GM04504 (cell line): ENCODE measurements at regions not wholly inside any gene's neighbourhood (a gene's known extent, or its start where the extent isn't known, plus 50 kb on each side); places are given as distances from the start of the nearest gene placed in this dataset.
"Not testable (repeated sequence)": the region's sequence is repeated elsewhere in the genome, so short reads cannot be mapped to it uniquely, and the experiment has no call there.

Source experiments
- DNase-seq: peaks from one replicate; pipeline ENCODE4 v3.0.0-alpha.2; 2012; ENCODE audit warnings: low read depth

DNA sequence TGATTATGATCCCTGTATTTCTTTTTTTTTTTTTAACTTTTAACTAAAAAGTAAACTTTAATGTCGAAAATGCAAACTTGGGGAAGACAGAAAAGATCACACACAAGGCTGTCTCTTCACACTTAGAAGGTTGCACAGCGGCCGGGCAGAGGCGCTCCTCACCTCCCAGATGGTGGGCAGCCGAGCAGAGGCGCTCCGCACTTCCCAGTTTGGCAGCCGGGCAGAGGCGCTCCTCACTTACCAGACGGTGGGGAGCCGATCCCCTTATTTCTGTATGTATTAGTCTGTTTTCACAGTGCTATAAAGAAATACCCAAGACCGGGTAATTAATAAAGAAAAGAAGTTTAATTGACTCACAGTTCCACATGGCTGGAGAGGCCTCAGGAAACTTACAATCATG is 805.6 kb upstream of the SPRY2 start:
- DNase-seq, result not testable (repeated sequence)

GRCh38 chr13:81142306-81142999 is 801.5 kb upstream of the SPRY2 start:
- DNase-seq, result no peak

DNA sequence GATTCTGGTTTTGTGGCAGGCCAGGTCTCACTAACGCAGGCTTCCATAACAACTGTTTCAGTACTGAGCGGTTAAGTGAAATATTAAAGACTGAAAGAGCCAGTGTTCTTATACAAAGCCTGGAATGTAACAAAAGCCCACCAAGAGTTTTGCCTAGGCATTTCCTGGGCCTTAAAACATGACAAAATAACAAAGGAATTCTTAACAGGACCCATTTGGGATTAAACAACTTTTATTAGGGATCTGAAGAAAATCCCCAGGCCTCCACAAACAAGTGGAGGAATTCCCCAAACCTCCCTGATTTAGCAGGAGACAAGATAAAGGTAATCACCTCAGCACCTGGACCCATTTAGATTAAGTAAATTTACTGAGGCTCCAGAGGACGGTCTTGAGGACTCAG is 799.7 kb upstream of the SPRY2 start:
- no peak for DNase-seq

DNA sequence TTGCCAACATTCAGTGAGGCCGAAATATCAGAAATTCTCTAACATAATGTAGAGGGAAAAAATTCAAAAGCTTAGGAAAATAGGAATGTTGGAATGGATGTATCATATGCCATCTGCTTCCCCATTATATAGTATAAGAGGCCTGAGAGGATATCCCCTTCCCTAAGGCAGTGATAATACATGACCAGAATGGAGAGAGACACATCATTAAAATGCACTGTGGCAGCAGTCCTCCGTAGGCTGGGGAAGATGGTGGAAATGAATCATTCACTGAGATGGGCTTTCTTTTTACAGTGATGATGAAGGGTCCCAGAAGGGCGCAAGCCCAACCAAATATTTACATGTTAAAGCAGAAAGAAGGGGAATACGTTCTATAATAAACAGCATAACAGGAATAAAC is 799.1 kb upstream of the SPRY2 start:
- DNase-seq, result no peak

GRCh38 chr13:81138353-81138980 is 797.5 kb upstream of the SPRY2 start:
- DNase-seq, result no peak

- no peak for DNase-seq
Observed at GRCh38 chr13:81133066-81133465, 792.1 kb upstream of the SPRY2 start.

- DNase-seq, result no peak
Observed at GRCh38 chr13:81117416-81117815, 776.5 kb upstream of the SPRY2 start.

- no peak for DNase-seq
Observed at GRCh38 chr13:81116461-81117282, 775.7 kb upstream of the SPRY2 start.

GRCh38 chr13:81109026-81109425 is 768.1 kb upstream of the SPRY2 start:
- DNase-seq, result no peak

DNA sequence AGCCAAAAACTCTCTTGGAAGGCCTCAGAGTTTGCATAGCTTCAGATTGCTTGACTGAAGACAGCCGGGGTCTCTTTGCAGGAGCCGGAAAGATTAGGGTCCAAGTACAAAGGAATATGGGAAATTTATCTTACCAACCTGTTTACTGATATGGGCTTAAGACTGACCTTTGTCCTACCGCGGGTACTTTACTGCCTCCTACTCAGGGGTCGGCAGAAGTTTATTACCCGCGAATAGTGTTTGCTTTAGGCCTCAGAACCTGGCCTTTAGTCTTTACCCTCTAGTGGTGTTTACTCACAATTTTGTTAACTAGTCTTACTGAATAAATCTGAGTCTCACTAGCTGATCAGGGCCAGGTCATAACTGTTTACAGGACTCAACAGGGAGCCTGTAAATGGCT is 765.4 kb upstream of the SPRY2 start:
- no peak for DNase-seq

DNA sequence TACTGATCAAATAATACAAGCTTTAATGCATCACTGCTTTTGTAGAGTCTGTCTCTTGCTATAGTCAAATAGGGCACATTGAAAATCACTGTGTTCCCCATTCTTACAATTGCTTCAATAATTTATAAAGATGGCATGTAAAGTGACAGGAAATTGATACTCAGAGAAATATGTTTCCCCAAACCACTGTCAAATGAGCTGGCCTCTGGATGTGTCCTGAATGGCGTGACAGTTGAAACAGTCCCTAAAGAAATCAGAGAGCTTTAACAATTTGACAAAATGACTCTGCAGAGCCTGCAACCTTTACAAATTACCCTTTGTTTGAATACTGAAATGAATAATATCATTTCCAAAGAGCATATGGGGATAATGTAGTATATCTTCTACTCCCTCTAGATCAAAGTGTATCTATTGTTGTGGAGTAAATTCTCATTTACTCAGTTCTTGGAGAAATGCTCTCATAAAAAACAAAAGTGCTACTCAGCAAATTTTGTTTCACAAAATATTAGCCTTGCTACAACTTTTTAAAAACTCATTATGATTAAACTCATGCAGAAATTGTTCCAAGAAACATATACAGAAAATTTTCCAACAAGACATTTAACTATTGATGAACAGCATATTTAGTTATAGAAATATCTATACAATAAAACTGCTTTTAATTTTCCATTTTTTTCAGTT is 763.2 kb upstream of the SPRY2 start:
- no peak for DNase-seq

DNA sequence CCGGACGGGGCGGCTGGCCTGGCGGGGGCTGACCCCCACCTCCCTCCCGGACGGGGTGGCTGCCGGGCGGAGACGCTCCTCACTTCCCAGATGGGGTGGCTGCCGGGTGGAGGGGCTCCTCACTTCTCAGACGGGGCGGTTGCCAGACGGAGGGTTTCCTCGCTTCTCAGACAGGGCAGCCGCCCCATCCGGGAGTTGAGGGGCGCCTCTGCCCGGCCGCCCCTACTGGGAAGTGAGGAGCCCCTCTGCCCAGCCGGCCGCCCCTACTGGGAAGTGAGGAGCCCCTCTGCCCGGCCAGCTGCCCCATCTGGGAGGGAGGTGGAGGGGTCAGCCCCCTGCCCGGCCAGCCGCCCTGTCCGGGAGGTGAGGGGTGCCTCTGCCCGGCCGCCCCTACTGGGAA is 761.1 kb upstream of the SPRY2 start:
- not testable (repeated sequence) for DNase-seq

DNA sequence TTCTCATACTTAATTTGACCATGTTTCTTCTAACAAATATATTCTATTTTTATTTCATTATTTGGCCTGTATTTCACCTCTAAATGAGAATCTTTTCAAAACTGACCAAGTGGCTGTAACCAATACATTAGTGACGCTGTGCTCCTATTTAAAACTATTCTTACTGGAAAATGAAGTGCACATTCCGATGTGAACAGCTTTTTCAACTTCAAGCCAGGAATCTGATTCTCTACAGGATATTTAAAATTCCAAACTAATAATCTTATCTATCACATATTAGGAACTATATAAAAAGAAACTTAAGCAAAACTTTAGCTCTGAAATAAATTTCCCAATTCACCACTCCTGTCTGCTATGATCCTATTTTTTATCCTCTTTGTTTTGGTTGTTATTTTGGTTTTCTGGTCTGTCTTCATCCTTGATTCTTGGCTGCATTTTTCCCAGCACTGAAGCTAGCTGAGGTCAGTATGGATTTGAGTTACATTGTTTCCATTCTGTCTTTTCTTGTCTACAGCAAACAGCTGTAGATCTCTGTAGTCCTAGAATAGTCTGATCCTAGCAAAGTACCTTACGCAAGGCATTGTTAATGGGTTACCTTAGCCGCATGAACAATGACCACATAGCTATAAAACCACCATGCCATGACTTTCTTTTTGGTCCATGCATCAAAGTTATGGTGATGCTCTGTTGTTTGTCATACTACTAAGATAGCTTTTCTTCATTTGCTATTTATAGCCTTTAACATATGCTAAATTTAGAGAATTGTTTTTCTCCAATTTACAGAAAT is 748.6 kb upstream of the SPRY2 start:
- no peak for DNase-seq

- no peak for DNase-seq
Observed at GRCh38 chr13:81080911-81081454, 740.1 kb upstream of the SPRY2 start.

DNA sequence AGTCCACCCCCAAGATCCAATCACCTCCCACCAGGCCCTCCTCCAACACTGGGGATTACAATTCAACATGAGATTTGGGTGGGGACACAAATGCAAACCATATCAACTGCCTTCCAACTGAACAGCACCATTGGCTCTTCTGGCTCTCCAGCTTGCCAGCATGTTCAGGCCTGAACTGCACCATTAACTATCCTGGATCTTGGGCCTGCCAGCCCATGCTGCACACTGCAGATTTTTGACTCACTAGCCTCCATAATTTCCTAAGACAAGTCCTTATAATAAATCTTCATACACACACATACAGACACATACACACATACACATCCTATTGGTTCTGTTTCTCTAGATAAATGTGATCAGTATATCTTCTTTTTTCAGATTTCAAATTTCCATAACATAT is 737.1 kb upstream of the SPRY2 start:
- DNase-seq, result no peak

DNA sequence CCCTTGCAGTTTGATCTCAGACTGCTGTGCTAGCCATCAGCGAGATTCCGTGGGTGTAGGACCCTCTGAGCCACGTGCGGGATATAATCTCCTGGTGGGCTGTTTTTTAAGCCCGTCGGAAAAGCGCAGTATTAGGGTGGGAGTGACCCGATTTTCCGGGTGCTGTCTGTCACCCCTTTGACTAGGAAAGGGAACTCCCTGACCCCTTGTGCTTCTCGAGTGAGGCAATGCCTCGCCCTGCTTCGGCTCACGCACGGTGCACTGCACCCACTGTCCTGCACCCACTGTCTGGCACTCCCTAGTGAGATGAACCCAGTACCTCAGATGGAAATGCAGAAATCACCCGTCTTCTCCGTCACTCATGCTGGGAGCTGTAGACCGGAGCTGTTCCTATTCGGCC is 728.9 kb upstream of the SPRY2 start:
- not testable (repeated sequence) for DNase-seq

GRCh38 chr13:81058916-81059290 is 718.0 kb upstream of the SPRY2 start:
- no peak for DNase-seq

DNA sequence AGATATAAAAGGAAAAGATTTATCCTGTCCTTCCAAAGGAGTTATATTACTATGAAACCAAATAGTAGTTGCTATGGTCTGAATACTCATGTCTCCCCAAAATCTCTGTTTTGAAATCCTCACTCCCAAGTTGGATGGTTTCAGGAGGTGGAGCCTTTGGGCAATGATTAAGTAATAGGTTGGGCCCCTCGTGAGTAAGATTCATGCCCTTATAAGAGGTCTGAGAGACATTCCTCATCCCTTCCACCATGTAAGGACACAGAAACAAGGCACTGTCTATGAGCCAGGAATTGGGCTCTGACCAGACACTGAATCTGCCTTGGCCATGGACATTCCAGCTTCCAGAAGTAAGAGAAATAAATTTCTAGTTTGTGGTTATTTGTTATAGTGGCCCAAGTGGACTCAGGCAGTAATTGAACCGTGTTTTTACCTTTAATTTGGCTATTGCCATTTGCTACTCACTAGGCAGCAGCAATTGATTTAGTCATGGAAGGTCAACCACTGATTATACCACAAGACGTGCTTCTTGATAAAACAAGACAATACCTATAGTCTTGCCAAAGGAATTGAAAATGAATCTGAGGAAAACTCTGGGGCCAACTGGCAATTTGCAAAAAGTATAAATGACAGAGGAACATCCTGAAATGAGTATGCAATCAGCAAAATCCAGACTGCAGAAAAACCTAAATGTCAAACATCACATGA is 717.4 kb upstream of the SPRY2 start:
- DNase-seq, result no peak

DNA sequence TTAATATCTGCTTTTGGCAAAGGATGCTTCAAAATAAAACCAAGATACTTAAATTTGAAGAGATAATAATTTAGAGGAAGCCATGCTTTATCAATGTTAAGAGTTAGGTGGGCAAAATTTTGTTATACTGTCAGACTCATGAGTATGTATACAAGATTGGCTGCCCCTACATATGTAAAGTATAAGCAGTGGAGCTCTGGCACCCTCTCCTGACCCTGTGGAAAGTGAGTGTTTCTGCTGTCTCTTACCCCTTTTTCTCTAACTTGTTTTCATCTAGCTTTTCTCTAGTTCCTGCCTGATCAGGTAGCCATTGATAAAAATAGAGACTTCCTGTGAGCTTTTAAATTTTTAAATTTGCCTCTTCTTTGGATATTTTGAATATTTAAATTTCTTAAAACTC is 710.9 kb upstream of the SPRY2 start:
- DNase-seq, result no peak

- no peak for DNase-seq
Observed at GRCh38 chr13:81048026-81048461, 707.1 kb upstream of the SPRY2 start.

- DNase-seq, result no peak
Observed at GRCh38 chr13:81041761-81042160, 700.8 kb upstream of the SPRY2 start.
